ENCODE measurements at regions not wholly inside any gene's neighbourhood (a gene's known extent, or its start where the extent isn't known, plus 50 kb on each side); places are given as distances from the start of the nearest gene placed in this dataset.

- no peak for DNase-seq (ENCODE audit: low read depth)
- H3K4me3 ChIP-seq (ENCODE audit: low read depth, low read length), result no peak overlapping the region
- no peak for TF ChIP-seq MYC (IDR thresholded peaks at IDR 0.05; ENCODE audit: low read depth, low read length)
Measured at GRCh38 chr2:155364766-155365165, 666.3 kb downstream of the KCNJ3 start.

- no peak for TF ChIP-seq MYC (IDR thresholded peaks at IDR 0.05; ENCODE audit: low read depth, low read length)
- TF ChIP-seq MAX (IDR thresholded peaks at IDR 0.05; ENCODE audit: low read depth, low read length), result no peak
- TF ChIP-seq CTCF (IDR thresholded peaks at IDR 0.05; ENCODE audit: low read depth, low read length), result no peak
- TF ChIP-seq POLR2A (IDR thresholded peaks at IDR 0.05; ENCODE audit: extremely low read depth, insufficient read length), result no peak
- H3K4me3 ChIP-seq (ENCODE audit: low read depth, low read length), result no peak overlapping the region
- no peak for DNase-seq (ENCODE audit: low read depth)
Measured at GRCh38 chr2:155363349-155363888, 664.9 kb downstream of the KCNJ3 start.

GRCh38 chr2:155357172-155357571 is 658.7 kb downstream of the KCNJ3 start:
- H3K4me3 ChIP-seq (ENCODE audit: low read depth, low read length), result no peak overlapping the region
- no peak for TF ChIP-seq POLR2A (IDR thresholded peaks at IDR 0.05; ENCODE audit: extremely low read depth, insufficient read length)
- no peak for TF ChIP-seq MYC (IDR thresholded peaks at IDR 0.05; ENCODE audit: low read depth, low read length)
- no peak for TF ChIP-seq MAX (IDR thresholded peaks at IDR 0.05; ENCODE audit: low read depth, low read length)
- no peak for TF ChIP-seq CTCF (IDR thresholded peaks at IDR 0.05; ENCODE audit: low read depth, low read length)
- DNase-seq (ENCODE audit: low read depth), result no peak

GRCh38 chr2:155356250-155356649 is 657.8 kb downstream of the KCNJ3 start:
- no peak overlapping the region for H3K4me3 ChIP-seq (ENCODE audit: low read depth, low read length)
- TF ChIP-seq POLR2A (IDR thresholded peaks at IDR 0.05; ENCODE audit: extremely low read depth, insufficient read length), result no peak
- no peak for TF ChIP-seq MAX (IDR thresholded peaks at IDR 0.05; ENCODE audit: low read depth, low read length)
- no peak for TF ChIP-seq CTCF (IDR thresholded peaks at IDR 0.05; ENCODE audit: low read depth, low read length)
- no peak for TF ChIP-seq MYC (IDR thresholded peaks at IDR 0.05; ENCODE audit: low read depth, low read length)
- DNase-seq (ENCODE audit: low read depth), result no peak

- H3K4me3 ChIP-seq (ENCODE audit: low read depth, low read length), result no peak overlapping the region
- TF ChIP-seq MYC (IDR thresholded peaks at IDR 0.05; ENCODE audit: low read depth, low read length) (no peak), POLR2A (IDR thresholded peaks at IDR 0.05; ENCODE audit: extremely low read depth, insufficient read length) (no peak), MAX (IDR thresholded peaks at IDR 0.05; ENCODE audit: low read depth, low read length) (no peak), CTCF (IDR thresholded peaks at IDR 0.05; ENCODE audit: low read depth, low read length) (no peak)
- no peak for DNase-seq (ENCODE audit: low read depth)
Measured at GRCh38 chr2:155350783-155351580, 652.5 kb downstream of the KCNJ3 start.

- no peak for TF ChIP-seq MAX (IDR thresholded peaks at IDR 0.05; ENCODE audit: low read depth, low read length)
- no peak for TF ChIP-seq CTCF (IDR thresholded peaks at IDR 0.05; ENCODE audit: low read depth, low read length)
- TF ChIP-seq MYC (IDR thresholded peaks at IDR 0.05; ENCODE audit: low read depth, low read length), result no peak
- TF ChIP-seq POLR2A (IDR thresholded peaks at IDR 0.05; ENCODE audit: extremely low read depth, insufficient read length), result no peak
- DNase-seq (ENCODE audit: low read depth), result no peak
- H3K4me3 ChIP-seq (ENCODE audit: low read depth, low read length), result no peak overlapping the region
Measured at GRCh38 chr2:155332016-155332415, 633.5 kb downstream of the KCNJ3 start.

Data from NB4 (cell line).